Activated CD8-positive, alpha-beta T cell treated with anti-CD3 and anti-CD28 coated beads for 36 hours (primary cell): ENCODE measurements at regions not wholly inside any gene's neighbourhood (a gene's known extent, or its start where the extent isn't known, plus 50 kb on each side); places are given as distances from the start of the nearest gene placed in this dataset.

Source experiments
- ATAC-seq: fragments of 200-7000 bp; cut with Tn5 transposase; one replicate; pipeline ENCODE4 v1.10.0; 2021; ENCODE audit warnings: mild to moderate bottlenecking, moderate library complexity
- CTCF ChIA-PET: fragments of 350-600 bp; sonication (Branson Sonifier 250); formaldehyde crosslinking; loops from one replicate; lab custom pipeline; 2021; ENCODE audit warnings: antibody characterized with exemption; lab: Charles Lee
- POLR2A ChIA-PET: fragments of 350-600 bp; sonication (Branson Sonifier 250); formaldehyde crosslinking; loops from one replicate; lab custom pipeline; 2021; ENCODE audit warnings: antibody characterized with exemption; lab: Charles Lee
- DNase-seq: peaks from one replicate; pipeline ENCODE4 v3.0.0-alpha.2; 2020
- H3K27ac Mint-ChIP-seq: one replicate; pipeline ENCODE4 v1.8.0; 2021; ENCODE audit warnings: mild to moderate bottlenecking, mixed read lengths
- H3K27me3 Mint-ChIP-seq: one replicate; pipeline ENCODE4 v1.8.0; 2021; ENCODE audit warnings: mixed read lengths
- H3K36me3 Mint-ChIP-seq: one replicate; pipeline ENCODE4 v1.8.0; 2021; ENCODE audit warnings: low read depth, mixed read lengths
- H3K4me1 Mint-ChIP-seq: one replicate; pipeline ENCODE4 v1.8.0; 2021; ENCODE audit warnings: low read depth, mixed read lengths
- H3K4me3 Mint-ChIP-seq: one replicate; pipeline ENCODE4 v1.8.0; 2021; ENCODE audit warnings: mild to moderate bottlenecking, moderate library complexity, mixed read lengths
- H3K9me3 Mint-ChIP-seq: one replicate; pipeline ENCODE4 v1.8.0; 2021; ENCODE audit warnings: mixed read lengths
- intact Hi-C: fragments of 100-400 bp; cut with micrococcal nuclease; formaldehyde crosslinking; loops from one replicate; pipeline ENCODE4 v1.10.0; 2022
- TF ChIP-seq, protein P1 (sequence below): fragments of 200-600 bp; IDR thresholded peaks from one replicate; pipeline ENCODE4 v1.8.0; 2022; ENCODE audit warnings: antibody characterized with exemption, mild to moderate bottlenecking

DNA sequence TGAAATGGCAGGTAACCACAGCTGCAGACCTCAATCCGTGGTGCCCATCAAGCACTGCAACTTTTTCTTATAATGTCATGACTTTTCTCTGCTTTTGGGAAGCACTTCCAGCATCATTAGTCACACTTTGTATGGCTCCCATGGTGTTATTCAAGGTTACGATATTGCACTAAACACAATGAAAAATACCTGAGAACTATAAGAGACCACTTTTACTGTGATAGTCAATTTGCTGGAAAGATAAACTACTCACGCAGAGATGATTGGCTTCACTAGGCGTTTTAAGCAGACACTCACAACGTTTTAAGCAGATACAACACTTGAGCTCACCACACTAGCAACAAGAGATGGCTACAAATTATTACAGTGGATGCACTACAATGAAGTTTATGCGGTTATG, 103.2 kb upstream of the CHRM3 start:
- intact Hi-C loops, result no loop called here
- no peak overlapping the region for H3K4me3 Mint-ChIP-seq
- DNase-seq, result no peak
- H3K9me3 Mint-ChIP-seq, result no peaks in the 10 kb centered on the region
- TF ChIP-seq, protein P1, sequence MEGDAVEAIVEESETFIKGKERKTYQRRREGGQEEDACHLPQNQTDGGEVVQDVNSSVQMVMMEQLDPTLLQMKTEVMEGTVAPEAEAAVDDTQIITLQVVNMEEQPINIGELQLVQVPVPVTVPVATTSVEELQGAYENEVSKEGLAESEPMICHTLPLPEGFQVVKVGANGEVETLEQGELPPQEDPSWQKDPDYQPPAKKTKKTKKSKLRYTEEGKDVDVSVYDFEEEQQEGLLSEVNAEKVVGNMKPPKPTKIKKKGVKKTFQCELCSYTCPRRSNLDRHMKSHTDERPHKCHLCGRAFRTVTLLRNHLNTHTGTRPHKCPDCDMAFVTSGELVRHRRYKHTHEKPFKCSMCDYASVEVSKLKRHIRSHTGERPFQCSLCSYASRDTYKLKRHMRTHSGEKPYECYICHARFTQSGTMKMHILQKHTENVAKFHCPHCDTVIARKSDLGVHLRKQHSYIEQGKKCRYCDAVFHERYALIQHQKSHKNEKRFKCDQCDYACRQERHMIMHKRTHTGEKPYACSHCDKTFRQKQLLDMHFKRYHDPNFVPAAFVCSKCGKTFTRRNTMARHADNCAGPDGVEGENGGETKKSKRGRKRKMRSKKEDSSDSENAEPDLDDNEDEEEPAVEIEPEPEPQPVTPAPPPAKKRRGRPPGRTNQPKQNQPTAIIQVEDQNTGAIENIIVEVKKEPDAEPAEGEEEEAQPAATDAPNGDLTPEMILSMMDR, result no peak
- no peak for ATAC-seq
- no peaks in the 10 kb centered on the region for H3K27me3 Mint-ChIP-seq
- H3K4me1 Mint-ChIP-seq, result no peaks in the 10 kb centered on the region
- ChIA-PET POLR2A (no interaction called here), CTCF (no interaction called here)
- no peak overlapping the region for H3K27ac Mint-ChIP-seq
- H3K36me3 Mint-ChIP-seq, result no peaks in the 10 kb centered on the region

DNA sequence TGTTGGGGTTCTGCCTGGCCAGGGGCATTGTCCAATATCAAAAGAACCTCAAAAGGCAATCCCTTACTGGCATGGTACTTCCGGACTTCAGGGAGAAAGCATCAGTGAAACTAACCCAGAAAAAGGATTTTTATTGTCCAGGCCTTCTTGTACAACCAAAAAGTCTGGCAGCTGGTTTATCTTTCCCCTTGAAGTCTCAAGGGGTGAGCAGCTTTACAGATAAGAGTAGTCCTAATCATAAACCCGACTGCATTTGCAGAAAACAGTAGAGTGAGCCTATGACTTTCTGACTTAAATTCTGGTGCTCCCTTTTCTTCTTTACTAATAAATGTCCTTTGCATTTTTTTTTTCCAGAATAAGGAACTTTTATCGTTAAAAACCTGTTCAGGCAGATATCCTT, 104.0 kb upstream of the CHRM3 start:
- H3K36me3 Mint-ChIP-seq, result no peaks in the 10 kb centered on the region
- H3K27me3 Mint-ChIP-seq, result no peaks in the 10 kb centered on the region
- ATAC-seq, result no peak
- H3K9me3 Mint-ChIP-seq, result no peaks in the 10 kb centered on the region
- intact Hi-C loops, result no loop called here
- ChIA-PET POLR2A (no interaction called here), CTCF (no interaction called here)
- TF ChIP-seq, protein P1, result no peak
- H3K4me1 Mint-ChIP-seq, result no peaks in the 10 kb centered on the region
- DNase-seq, result no peak
- no peak overlapping the region for H3K4me3 Mint-ChIP-seq
- no peak overlapping the region for H3K27ac Mint-ChIP-seq

DNA sequence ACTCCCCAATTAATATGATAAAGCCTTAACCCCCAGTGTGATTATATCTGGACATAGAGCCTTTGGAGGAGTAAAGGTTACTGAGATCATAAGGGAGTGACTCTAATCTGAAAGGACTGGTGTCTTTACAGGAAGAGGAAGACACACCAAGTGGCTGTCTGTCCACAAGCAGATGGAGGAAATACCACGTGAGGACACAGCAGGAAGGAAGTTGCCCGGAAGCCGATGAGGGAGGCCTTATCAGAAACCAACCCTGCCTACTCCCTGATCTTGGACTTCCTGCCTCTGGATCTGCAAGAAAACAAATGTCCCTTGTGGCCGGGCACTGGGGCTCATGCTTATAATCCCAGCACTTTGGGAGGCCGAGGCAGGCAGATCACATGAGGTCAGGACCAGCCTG, 110.3 kb upstream of the CHRM3 start:
- TF ChIP-seq, protein P1, result no peak
- H3K4me1 Mint-ChIP-seq, result no peaks in the 10 kb centered on the region
- H3K36me3 Mint-ChIP-seq, result no peaks in the 10 kb centered on the region
- intact Hi-C loops, result no loop called here
- no peak overlapping the region for H3K4me3 Mint-ChIP-seq
- DNase-seq (no peak), ATAC-seq (no peak)
- CTCF ChIA-PET, result no interaction called here
- H3K9me3 Mint-ChIP-seq, result peaks cover 5% of the 10 kb centered on the region
- no peak overlapping the region for H3K27ac Mint-ChIP-seq
- no peaks in the 10 kb centered on the region for H3K27me3 Mint-ChIP-seq
- POLR2A ChIA-PET, result no interaction called here

DNA sequence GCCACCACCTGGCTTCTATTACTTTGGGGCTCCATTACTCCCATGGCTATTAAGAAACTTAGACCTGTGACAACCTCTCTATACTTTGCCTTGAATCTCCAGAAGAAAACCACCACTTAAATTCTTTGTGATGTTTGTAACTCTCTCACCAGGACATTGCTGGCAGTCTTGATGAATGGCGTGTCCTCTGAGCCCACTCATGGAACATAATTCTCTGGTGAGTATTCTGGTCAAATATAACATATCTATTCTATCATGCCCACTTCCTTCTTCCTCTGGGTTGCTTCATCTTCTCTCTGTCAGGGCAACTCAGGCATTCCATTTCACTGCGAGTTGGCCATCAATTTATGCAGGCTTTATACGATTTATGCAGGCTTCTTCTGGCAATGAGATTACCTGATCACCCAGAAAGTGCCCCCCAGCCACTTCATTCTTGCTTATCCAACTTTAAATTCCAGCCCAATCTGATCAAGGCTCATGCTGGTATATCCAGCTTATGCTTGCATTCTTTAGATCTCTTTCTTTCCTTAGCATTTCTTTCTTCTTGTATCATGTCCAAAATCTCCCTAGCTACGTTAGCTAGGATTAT, 112.0 kb upstream of the CHRM3 start:
- ATAC-seq (no peak), DNase-seq (no peak)

GRCh38 chr1:239270509-239270908, 115.9 kb upstream of the CHRM3 start:
- H3K4me3 Mint-ChIP-seq, result no peak overlapping the region
- TF ChIP-seq, protein P1, result no peak
- DNase-seq, result no peak
- peaks cover 2% of the 10 kb centered on the region for H3K9me3 Mint-ChIP-seq
- no peak overlapping the region for H3K27ac Mint-ChIP-seq
- H3K4me1 Mint-ChIP-seq, result no peaks in the 10 kb centered on the region
- ATAC-seq, result no peak
- no peaks in the 10 kb centered on the region for H3K36me3 Mint-ChIP-seq
- intact Hi-C loops, result no loop called here
- H3K27me3 Mint-ChIP-seq, result no peaks in the 10 kb centered on the region
- POLR2A ChIA-PET, result no interaction called here
- CTCF ChIA-PET, result no interaction called here

More for the DNA sequence above, 112.0 kb upstream of the CHRM3 start:
- intact Hi-C loops, result no loop called here
- Mint-ChIP-seq H3K9me3 (peaks cover 5% of the 10 kb centered on the region), H3K36me3 (no peaks in the 10 kb centered on the region), H3K4me1 (no peaks in the 10 kb centered on the region), H3K4me3 (no peak overlapping the region), H3K27me3 (no peaks in the 10 kb centered on the region), H3K27ac (no peak overlapping the region)
- POLR2A ChIA-PET, result interaction anchor here (0.8 kb wide), 1 partner anchor 17 kb away, joined by 3 read pairs; no protein-coding TSS in a partner anchor
- TF ChIP-seq, protein P1, result no peak
- CTCF ChIA-PET, result no interaction called here
